ENCODE measurements at regions not wholly inside any gene's neighbourhood (a gene's known extent, or its start where the extent isn't known, plus 50 kb on each side); places are given as distances from the start of the nearest gene placed in this dataset.

DNA sequence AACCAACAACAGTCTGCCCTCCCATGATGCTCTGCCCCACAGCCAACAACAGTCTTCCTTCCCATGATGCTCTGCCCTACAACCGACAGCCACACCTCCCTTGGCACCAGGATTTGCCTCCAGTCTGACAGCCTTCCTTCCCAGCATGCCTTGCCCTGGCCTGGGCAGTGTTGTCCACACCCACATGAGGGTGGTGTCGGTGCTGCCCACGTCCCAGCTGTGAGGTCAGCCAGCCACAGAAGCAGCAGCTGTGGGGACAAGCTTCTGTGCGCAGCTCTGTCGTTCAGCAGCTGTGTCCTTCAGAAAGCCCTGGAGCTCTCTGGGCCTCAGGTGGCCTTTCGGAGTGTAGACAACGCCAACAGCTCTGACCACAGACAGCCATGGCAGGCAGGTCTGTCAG is 1378.9 kb downstream of the BRD1 start:
- 61% methylated on average over 4 of the region's 7 CpGs; no CpG with 5 or more reads in 1 of the 2 experiments for WGBS, 2 experiments (ENCODE audit: extremely low coverage in 2 of 2, insufficient read length in 1 of 2)
- Histone ChIP-seq H2BK15ac (ENCODE audit: low read depth, low read length) (no peak overlapping the region), H3K9me3 (ENCODE audit: control insufficient read depth, insufficient read depth, low read length) (peaks cover 64% of the 10 kb centered on the region), H4K5ac (ENCODE audit: low read depth, low read length) (no peak overlapping the region), H2AK5ac (ENCODE audit: low read depth, low read length) (no peak overlapping the region), H2BK20ac (ENCODE audit: low read depth, low read length) (no peak overlapping the region), H3K56ac (ENCODE audit: extremely low read depth, insufficient read depth, low read length) (no peak overlapping the region), H3K14ac (replicated peaks; ENCODE audit: low read depth, low read length) (no peak overlapping the region), H3K36me3 (ENCODE audit: control insufficient read depth, insufficient read depth, low read length) (no peaks in the 10 kb centered on the region), H4K20me1 (ENCODE audit: insufficient read depth, low read length) (no peaks in the 10 kb centered on the region), H3K27me3 (ENCODE audit: control insufficient read depth, insufficient read depth, low read length) (no peaks in the 10 kb centered on the region), H4K91ac (ENCODE audit: insufficient read depth, low read depth, low read length) (no peak overlapping the region), H3K79me1 (ENCODE audit: low read depth in 1 of 2, low read length in 2 of 2) (no peaks in the 10 kb centered on the region), H3K4me2 (ENCODE audit: low read depth, low read length) (no peak overlapping the region), H2AK9ac (replicated peaks; ENCODE audit: low read depth, low read length, poor library complexity) (no peak overlapping the region), H3K9me1 (ENCODE audit: insufficient read depth, low read length) (no peaks in the 10 kb centered on the region), H3K4ac (ENCODE audit: low read depth, low read length) (no peak overlapping the region), H3K9ac (ENCODE audit: low read depth, low read length) (no peak overlapping the region), H3K4me1 (ENCODE audit: control insufficient read depth, insufficient read depth, low read length) (no peaks in the 10 kb centered on the region), H2AFZ (replicated peaks; ENCODE audit: low read length, poor library complexity) (no peak overlapping the region), H3K27ac (ENCODE audit: insufficient read depth, low read length) (no peak overlapping the region), H4K8ac (ENCODE audit: low read depth in 2 of 2, low read length in 2 of 2) (no peak overlapping the region), H3K23ac (ENCODE audit: low read depth, low read length) (no peak overlapping the region), H2BK120ac (ENCODE audit: low read depth, low read length) (no peak overlapping the region), H3K4me3 (ENCODE audit: insufficient read depth, low read depth, low read length) (no peak overlapping the region), H2BK5ac (ENCODE audit: low read depth, low read length, poor library complexity, severe bottlenecking) (no peak overlapping the region), H3K18ac (ENCODE audit: low read depth, low read length) (no peak overlapping the region)
- ATAC-seq (ENCODE audit: low read depth) = no peak
- no peak for DNase-seq
- ChIA-PET POLR2A (ENCODE audit: unreplicated experiment) (no interaction called here), CTCF (no interaction called here)
- TF ChIP-seq BHLHE40 (IDR thresholded peaks at IDR 0.05; ENCODE audit: low read depth, low read length) = no peak
- TF ChIP-seq CHD1 (IDR thresholded peaks at IDR 0.05; ENCODE audit: low read depth, low read length) = no peak
- TF ChIP-seq NFE2L2 (IDR thresholded peaks at IDR 0.05; ENCODE audit: low read depth, low read length) = no peak
- TF ChIP-seq RAD21 (IDR thresholded peaks at IDR 0.05; ENCODE audit: low read length) = no peak
- TF ChIP-seq ELK1 (IDR thresholded peaks at IDR 0.05; ENCODE audit: borderline replicate concordance, low read depth, low read length) = no peak
- TF ChIP-seq RFX5 (IDR thresholded peaks at IDR 0.05; ENCODE audit: low read depth, low read length) = no peak
- no peak for TF ChIP-seq SMC3 (IDR thresholded peaks at IDR 0.05; ENCODE audit: low read depth, low read length)
- TF ChIP-seq CEBPB (IDR thresholded peaks at IDR 0.05; ENCODE audit: low read depth, low read length) = no peak
- TF ChIP-seq POLR2A (IDR thresholded peaks at IDR 0.05; ENCODE audit: low read depth, low read length) = no peak
- no peak for TF ChIP-seq FOS (IDR thresholded peaks at IDR 0.05; ENCODE audit: low read depth, low read length)
- in situ Hi-C loops (cut with MboI; ENCODE audit: low sequenced_read_pairs) = no loop called here
- dilution Hi-C loops (cut with HindIII; ENCODE audit: low sequenced_read_pairs, unreplicated experiment) = no loop called here
- intact Hi-C loops (cut with micrococcal nuclease) = no loop called here
- no TSS peak for BruUV-seq (replicated peaks)

All from IMR-90 (cell line).